H9 (cell line): ENCODE measurements at regions not wholly inside any gene's neighbourhood (a gene's known extent, or its start where the extent isn't known, plus 50 kb on each side); places are given as distances from the start of the nearest gene placed in this dataset.
"Not testable (repeated sequence)": the region's sequence is repeated elsewhere in the genome, so short reads cannot be mapped to it uniquely, and the experiment has no call there.

Source experiments
- DNase-seq: peaks from one replicate; pipeline ENCODE4 v3.0.0-alpha.2; 2017
- H2AFZ ChIP-seq: one replicate; pipeline ENCODE4 v1.6.1; 2013; ENCODE audit warnings: mild to moderate bottlenecking, low read length, control low read depth, moderate library complexity
- H2AK5ac ChIP-seq: 2 replicates; pipeline ENCODE4 v1.6.1; 2013; ENCODE audit warnings: low read length, control low read depth, mixed read lengths; ENCODE audit not compliant: insufficient read length
- H2BK120ac ChIP-seq: one replicate; pipeline ENCODE4 v1.6.1; 2013; ENCODE audit warnings: low read depth, mild to moderate bottlenecking, low read length, control low read depth, inconsistent platforms; ENCODE audit not compliant: poor library complexity, severe bottlenecking
- H2BK12ac ChIP-seq: 2 replicates; pipeline ENCODE4 v1.6.1; 2013; ENCODE audit warnings: low read length, control low read depth, mixed read lengths, low read depth; ENCODE audit not compliant: insufficient read length
- H2BK15ac ChIP-seq: 2 replicates; pipeline ENCODE4 v1.6.1; 2013; ENCODE audit warnings: low read depth, low read length, control low read depth
- H2BK20ac ChIP-seq: one replicate; pipeline ENCODE4 v1.6.1; 2013; ENCODE audit warnings: low read depth, mild to moderate bottlenecking, low read length, control low read depth, inconsistent platforms; ENCODE audit not compliant: poor library complexity, severe bottlenecking
- H2BK5ac ChIP-seq: 2 replicates; pipeline ENCODE4 v1.6.1; 2013; ENCODE audit warnings: low read length, control low read depth, mixed read lengths; ENCODE audit not compliant: insufficient read length
- H3K14ac ChIP-seq: 2 replicates; pipeline ENCODE4 v1.6.1; 2013; ENCODE audit warnings: low read length, control low read depth; ENCODE audit not compliant: insufficient read depth
- H3K18ac ChIP-seq: 2 replicates; pipeline ENCODE4 v1.6.1; 2013; ENCODE audit warnings: low read depth, mild to moderate bottlenecking, mixed read lengths, low read length, control low read depth; ENCODE audit not compliant: insufficient read length
- H3K23ac ChIP-seq: 2 replicates; pipeline ENCODE4 v1.6.1; 2013; ENCODE audit warnings: low read length, control low read depth, mixed read lengths, low read depth; ENCODE audit not compliant: insufficient read length
- H3K23me2 ChIP-seq: 2 replicates; pipeline ENCODE4 v1.6.1; 2013; ENCODE audit warnings: low read depth, mild to moderate bottlenecking, mixed read lengths, low read length, control low read depth; ENCODE audit not compliant: insufficient read length, poor library complexity, severe bottlenecking
- H3K27ac ChIP-seq: 2 replicates; pipeline ENCODE4 v1.5.1; 2013; ENCODE audit warnings: low read length, control low read depth, mixed read lengths, low read depth; ENCODE audit not compliant: insufficient read length
- H3K27me3 ChIP-seq: 2 replicates; pipeline ENCODE4 v1.6.1; 2013; ENCODE audit warnings: low read length, control low read depth, inconsistent platforms; ENCODE audit not compliant: insufficient read depth
- H3K4ac ChIP-seq: 2 replicates; pipeline ENCODE4 v1.6.1; 2013; ENCODE audit warnings: low read depth, mild to moderate bottlenecking, control low read depth, inconsistent platforms, low read length, moderate library complexity
- H3K4me1 ChIP-seq: 2 replicates; pipeline ENCODE4 v1.6.1; 2013; ENCODE audit warnings: low read length, control low read depth, inconsistent platforms; ENCODE audit not compliant: insufficient read depth
- H3K4me2 ChIP-seq: 2 replicates; pipeline ENCODE4 v1.6.1; 2013; ENCODE audit warnings: low read length, control low read depth, mixed read lengths; ENCODE audit not compliant: insufficient read length, insufficient read depth
- H3K56ac ChIP-seq: 2 replicates; pipeline ENCODE4 v1.6.1; 2013; ENCODE audit warnings: low read depth, mild to moderate bottlenecking, mixed read lengths, low read length, control low read depth; ENCODE audit not compliant: insufficient read length
- H3K79me1 ChIP-seq: 2 replicates; pipeline ENCODE4 v1.6.1; 2013; ENCODE audit warnings: low read depth, mild to moderate bottlenecking, moderate library complexity, low read length, control low read depth, inconsistent platforms; ENCODE audit not compliant: insufficient read depth, poor library complexity, severe bottlenecking
- H3K79me2 ChIP-seq: 2 replicates; pipeline ENCODE4 v1.6.1; 2013; ENCODE audit warnings: low read length, control low read depth, inconsistent platforms; ENCODE audit not compliant: insufficient read depth
- H3K9ac ChIP-seq: 2 replicates; pipeline ENCODE4 v1.6.1; 2013; ENCODE audit warnings: low read length, control low read depth, mixed read lengths; ENCODE audit not compliant: insufficient read length; ENCODE audit errors: extremely low read depth
- H3K9me3 ChIP-seq: one replicate; pipeline ENCODE4 v1.6.1; 2013; ENCODE audit warnings: low read depth, low read length, inconsistent platforms; ENCODE audit not compliant: control insufficient read depth
- H3T11ph ChIP-seq: one replicate; pipeline ENCODE4 v1.6.1; 2013; ENCODE audit warnings: mild to moderate bottlenecking, low read length, control low read depth, inconsistent platforms
- H4K20me1 ChIP-seq: one replicate; pipeline ENCODE4 v1.6.1; 2013; ENCODE audit not compliant: control insufficient read depth, insufficient read length, insufficient read depth
- H4K5ac ChIP-seq: 2 replicates; pipeline ENCODE4 v1.6.1; 2013; ENCODE audit warnings: low read depth, mild to moderate bottlenecking, mixed read lengths, low read length, control low read depth; ENCODE audit not compliant: insufficient read length
- H4K8ac ChIP-seq: replicated peaks from 2 replicates; pipeline ENCODE4 v1.6.1; 2013; ENCODE audit warnings: low read length, control low read depth, mixed read lengths, low read depth; ENCODE audit not compliant: insufficient read length
- H4K91ac ChIP-seq: 2 replicates; pipeline ENCODE4 v1.6.1; 2013; ENCODE audit warnings: low read depth, mild to moderate bottlenecking, moderate library complexity, mixed read lengths, low read length, control low read depth; ENCODE audit not compliant: insufficient read length
- H3K27ac Mint-ChIP-seq, 3 experiments: 2 replicates in 2 of 3; 3 replicates in 1 of 3; pipeline ENCODE4 v1.8.0; 2020 to 2021; ENCODE audit warnings: mixed read lengths in 3 of 3, mild to moderate bottlenecking in 1 of 3, moderate library complexity in 1 of 3
- H3K27me3 Mint-ChIP-seq: 2 replicates; pipeline ENCODE4 v1.8.0; 2021; ENCODE audit warnings: low read depth, mild to moderate bottlenecking, moderate library complexity, mixed read lengths
- H3K36me3 Mint-ChIP-seq, 3 experiments: 2 replicates in 2 of 3; 3 replicates in 1 of 3; pipeline ENCODE4 v1.8.0; 2020 to 2021; ENCODE audit warnings: low read depth in 3 of 3, mixed read lengths in 3 of 3; ENCODE audit not compliant: insufficient read depth in 1 of 3
- H3K4me1 Mint-ChIP-seq, 2 experiments: 2 replicates each; pipeline ENCODE4 v1.8.0; 2020; ENCODE audit warnings: mixed read lengths in 2 of 2
- H3K4me3 Mint-ChIP-seq, 2 experiments: 2 replicates in 1 of 2; 3 replicates in 1 of 2; pipeline ENCODE4 v1.8.0; 2020 to 2021; ENCODE audit warnings: mild to moderate bottlenecking in 2 of 2, mixed read lengths in 2 of 2, moderate library complexity in 1 of 2
- H3K9me3 Mint-ChIP-seq, 2 experiments: 2 replicates in 1 of 2; 3 replicates in 1 of 2; pipeline ENCODE4 v1.8.0; 2020; ENCODE audit warnings: mild to moderate bottlenecking in 2 of 2, mixed read lengths in 2 of 2, moderate library complexity in 1 of 2
- CTCF ChIP-seq: fragments of 200-600 bp; sonication (generic); conservative IDR thresholded peaks from 3 replicates; pipeline ENCODE4 v1.8.0; 2021; ENCODE audit warnings: antibody characterized with exemption, mild to moderate bottlenecking
- WGBS: extraction: QIAGEN DNeasy Blood & Tissue Kit; methylation state at CpG from one replicate; pipeline ENCODE4 v1.1.7; 2013; ENCODE audit warnings: missing lambda C conversion rate, low lambda C conversion rate, mixed read lengths; ENCODE audit not compliant: insufficient read length; ENCODE audit errors: extremely low coverage; 5-methylcytosine and 5-hydroxymethylcytosine counted together

GRCh38 chr17:64742326-64742725 lies 80.2 kb upstream of the SMURF2 start:
- H3K27ac ChIP-seq, result no peak overlapping the region
- no peak overlapping the region for H3K4ac ChIP-seq
- peak overlapping the region in 2 of 3 experiments; percentile 12 to 87; a peak in 3 of 7 replicates for H3K27ac Mint-ChIP-seq
- no peak for DNase-seq
- no peak overlapping the region for H3K9ac ChIP-seq
- H3K14ac ChIP-seq, result no peak overlapping the region
- no peak overlapping the region for H2BK20ac ChIP-seq
- H2AK5ac ChIP-seq, result no peak overlapping the region
- no peak overlapping the region for H3K4me2 ChIP-seq
- H3K27me3 Mint-ChIP-seq, result no peaks in the 10 kb centered on the region
- H3K18ac ChIP-seq, result no peak overlapping the region
- H3K9me3 Mint-ChIP-seq, result no peaks in the 10 kb centered on the region
- no peak overlapping the region for H4K5ac ChIP-seq
- no peak overlapping the region for H3K4me3 Mint-ChIP-seq
- no peak overlapping the region for H3T11ph ChIP-seq
- no peak overlapping the region for H2AFZ ChIP-seq
- H4K8ac ChIP-seq, result no peak overlapping the region
- WGBS, result no CpG with 5 or more reads among the region's 7 CpGs
- no peak overlapping the region for H3K23ac ChIP-seq
- no peaks in the 10 kb centered on the region for H3K9me3 ChIP-seq
- no peak overlapping the region for H4K91ac ChIP-seq
- H2BK12ac ChIP-seq, result no peak overlapping the region
- no peaks in the 10 kb centered on the region for H3K4me1 ChIP-seq
- H3K27me3 ChIP-seq, result no peaks in the 10 kb centered on the region
- no peak overlapping the region for H2BK15ac ChIP-seq
- no peaks in the 10 kb centered on the region for H4K20me1 ChIP-seq
- no peak overlapping the region for H2BK120ac ChIP-seq
- no peak overlapping the region for H2BK5ac ChIP-seq
- H3K56ac ChIP-seq, result no peak overlapping the region
- no peak for TF ChIP-seq CTCF
- no peaks in the 10 kb centered on the region for H3K79me1 ChIP-seq
- H3K23me2 ChIP-seq, result no peaks in the 10 kb centered on the region
- peaks cover 4 to 10% of the 10 kb centered on the region in 2 experiments; a peak in 3 of 4 replicates for H3K4me1 Mint-ChIP-seq
- no peaks in the 10 kb centered on the region for H3K36me3 Mint-ChIP-seq
- H3K79me2 ChIP-seq, result no peaks in the 10 kb centered on the region

- H3K14ac ChIP-seq, H3K4me3 Mint-ChIP-seq, H3T11ph ChIP-seq, H4K8ac ChIP-seq, H3K9me3 Mint-ChIP-seq, H3K9ac ChIP-seq, H3K56ac ChIP-seq, H4K20me1 ChIP-seq, DNase-seq, H3K4ac ChIP-seq, H2AFZ ChIP-seq, H2BK120ac ChIP-seq, H2BK12ac ChIP-seq, H3K27me3 Mint-ChIP-seq, H3K36me3 Mint-ChIP-seq, H3K9me3 ChIP-seq, H3K23me2 ChIP-seq, H3K27ac ChIP-seq, H3K79me1 ChIP-seq, H4K91ac ChIP-seq, H3K4me1 ChIP-seq, H3K27me3 ChIP-seq, H3K4me2 ChIP-seq, H2AK5ac ChIP-seq, H2BK5ac ChIP-seq, H2BK20ac ChIP-seq, H3K79me2 ChIP-seq, H3K23ac ChIP-seq, H3K18ac ChIP-seq, H2BK15ac ChIP-seq, H4K5ac ChIP-seq: not testable (repeated sequence)
- peak overlapping the region in 1 of 3 experiments; percentile 12; a peak in 2 of 7 replicates for H3K27ac Mint-ChIP-seq
- H3K4me1 Mint-ChIP-seq, result peaks cover 4 to 10% of the 10 kb centered on the region in 2 experiments; a peak in 3 of 4 replicates
- no CpG with 5 or more reads among the region's 3 CpGs for WGBS
These were observed 79.8 kb upstream of the SMURF2 start for GRCh38 chr17:64741916-64742315.
